GM18520 (cell line): ENCODE measurements at regions not wholly inside any gene's neighbourhood (a gene's known extent, or its start where the extent isn't known, plus 50 kb on each side); places are given as distances from the start of the nearest gene placed in this dataset.

Experiments used
- ATAC-seq: cut with Tn5 transposase; IDR thresholded peaks from one replicate; pipeline ENCODE4 v1.9.1; 2021; ENCODE audit not compliant: unreplicated experiment

- no peak for ATAC-seq
Measured at GRCh38 chr1:239913141-239913585, 178.5 kb upstream of the FMN2 start.

- ATAC-seq, result no peak
Measured at GRCh38 chr1:239914751-239915231, 176.9 kb upstream of the FMN2 start.

GRCh38 chr1:239918634-239919033, 173.0 kb upstream of the FMN2 start:
- no peak for ATAC-seq

GRCh38 chr1:239920214-239920613, 171.5 kb upstream of the FMN2 start:
- ATAC-seq, result no peak

GRCh38 chr1:239922778-239923522, 168.7 kb upstream of the FMN2 start:
- no peak for ATAC-seq

- no peak for ATAC-seq
Measured at GRCh38 chr1:239924741-239925350, 166.8 kb upstream of the FMN2 start.

GRCh38 chr1:239926184-239926583, 165.5 kb upstream of the FMN2 start:
- no peak for ATAC-seq

- ATAC-seq, result no peak
Measured at GRCh38 chr1:239929317-239929716, 162.4 kb upstream of the FMN2 start.

- no peak for ATAC-seq
Measured at GRCh38 chr1:239930686-239931262, 160.9 kb upstream of the FMN2 start.

- ATAC-seq, result no peak
Measured at GRCh38 chr1:239931341-239931740, 160.3 kb upstream of the FMN2 start.

- ATAC-seq, result no peak
Measured at GRCh38 chr1:239939602-239940001, 152.1 kb upstream of the FMN2 start.

GRCh38 chr1:239943761-239944160, 147.9 kb upstream of the FMN2 start:
- no peak for ATAC-seq

- ATAC-seq, result no peak
Measured at GRCh38 chr1:239944666-239945065, 147.0 kb upstream of the FMN2 start.

GRCh38 chr1:239947801-239948200, 143.9 kb upstream of the FMN2 start:
- no peak for ATAC-seq

GRCh38 chr1:239951511-239952140, 140.1 kb upstream of the FMN2 start:
- ATAC-seq, result peak; percentile 50

GRCh38 chr1:239952348-239953308, 139.1 kb upstream of the FMN2 start:
- ATAC-seq, result no peak

GRCh38 chr1:239954836-239955235, 136.8 kb upstream of the FMN2 start:
- no peak for ATAC-seq

- ATAC-seq, result no peak
Measured at GRCh38 chr1:239955431-239955830, 136.3 kb upstream of the FMN2 start.

- ATAC-seq, result no peak
Measured at GRCh38 chr1:239956263-239956662, 135.4 kb upstream of the FMN2 start.

- no peak for ATAC-seq
Measured at GRCh38 chr1:239958063-239958462, 133.6 kb upstream of the FMN2 start.

- ATAC-seq, result no peak
Measured at GRCh38 chr1:239960366-239960765, 131.3 kb upstream of the FMN2 start.
